Panc1 (cell line): ENCODE measurements at regions not wholly inside any gene's neighbourhood (a gene's known extent, or its start where the extent isn't known, plus 50 kb on each side); places are given as distances from the start of the nearest gene placed in this dataset.

Source experiments
- ATAC-seq: fragments of 200-7000 bp; cut with Tn5 transposase; 2 replicates; pipeline ENCODE4 v1.9.1; 2020; ENCODE audit warnings: mild to moderate bottlenecking, moderate library complexity
- BruUV-seq: library from RNA; stranded (reverse); fragments of 400-500 nt; replicated peaks from 2 replicates; lab custom pipeline; 2021; lab: Mats Ljungman, UMichigan
- CTCF ChIA-PET: fragments of 300-600 bp; sonication (Branson Sonifier 250); formaldehyde crosslinking; loops from one replicate; lab custom pipeline; 2022; ENCODE audit warnings: antibody characterized with exemption; lab: Charles Lee
- POLR2A ChIA-PET: fragments of 300-600 bp; sonication (Branson Sonifier 250); formaldehyde crosslinking; loops from one replicate; lab custom pipeline; 2022; ENCODE audit warnings: antibody characterized with exemption; lab: Charles Lee
- DNase-seq: peaks from one replicate; pipeline ENCODE4 v3.0.0-alpha.2; 2010; ENCODE audit warnings: low read depth, low spot score
- H3K27ac ChIP-seq: 2 replicates; pipeline ENCODE4 v1.5.1; 2011; ENCODE audit warnings: mild to moderate bottlenecking, low read length, inconsistent platforms
- H3K27me3 ChIP-seq: fragments of 200-500 bp; sonication (Bioruptor generic); 2 replicates; pipeline ENCODE4 v1.6.0; 2014; ENCODE audit warnings: low read length, inconsistent platforms; ENCODE audit not compliant: control insufficient read depth, insufficient read depth
- H3K36me3 ChIP-seq: fragments of 200-500 bp; sonication (Bioruptor generic); 2 replicates; pipeline ENCODE4 v1.5.1; 2014; ENCODE audit warnings: inconsistent platforms, mild to moderate bottlenecking, low read length, moderate library complexity; ENCODE audit not compliant: control insufficient read depth, insufficient read depth
- H3K4me1 ChIP-seq: 2 replicates; pipeline ENCODE4 v1.5.1; 2011; ENCODE audit warnings: inconsistent platforms, mild to moderate bottlenecking, low read length, moderate library complexity; ENCODE audit not compliant: control insufficient read depth, insufficient read depth
- H3K4me3 ChIP-seq, 2 experiments: 2 replicates each; pipeline ENCODE4 v1.5.1; 2011 to 2012; ENCODE audit warnings: low read depth in 2 of 2, low read length in 2 of 2, mild to moderate bottlenecking in 2 of 2, inconsistent platforms in 1 of 2, moderate library complexity in 1 of 2
- H3K9me3 ChIP-seq: fragments of 200-500 bp; sonication (Bioruptor generic); 2 replicates; pipeline ENCODE4 v1.5.1; 2014; ENCODE audit warnings: low read depth, mild to moderate bottlenecking, inconsistent platforms, low read length, moderate library complexity; ENCODE audit not compliant: control insufficient read depth, insufficient read depth
- POLR2AphosphoS5 ChIP-seq: IDR thresholded peaks from 2 replicates; pipeline ENCODE4 v1.6.1; 2012; ENCODE audit warnings: mild to moderate bottlenecking, low read depth, low read length, moderate library complexity
- SIN3A ChIP-seq: IDR thresholded peaks from 2 replicates; pipeline ENCODE4 v1.6.1; 2012; ENCODE audit warnings: low read depth, mild to moderate bottlenecking, low read length, moderate library complexity, borderline replicate concordance; ENCODE audit not compliant: insufficient read depth
- in situ Hi-C: cut with HindIII; loops from 2 replicates; pipeline ENCODE4 v1.10.0; 2016; ENCODE audit warnings: low sequenced_read_pairs, low pct_unique_long_range_greater_than_20kb
- intact Hi-C: fragments of 100-400 bp; cut with micrococcal nuclease; formaldehyde crosslinking; loops from one replicate; pipeline ENCODE4 v1.10.0; 2022; ENCODE audit not compliant: unreplicated experiment
- TF ChIP-seq, protein P1 (sequence below), 2 experiments: IDR thresholded peaks; 2 replicates each; pipeline ENCODE4 v1.6.1; 2011 to 2012; ENCODE audit warnings: low read depth in 2 of 2, control low read depth in 1 of 2, low read length in 1 of 2, mild to moderate bottlenecking in 1 of 2, moderate library complexity in 1 of 2; ENCODE audit not compliant: insufficient read depth in 1 of 2
- TF ChIP-seq, protein P2 (sequence below): fragments of 450-650 bp; IDR thresholded peaks from 2 replicates; pipeline ENCODE4 v1.5.1; 2017; ENCODE audit warnings: mild to moderate bottlenecking

DNA sequence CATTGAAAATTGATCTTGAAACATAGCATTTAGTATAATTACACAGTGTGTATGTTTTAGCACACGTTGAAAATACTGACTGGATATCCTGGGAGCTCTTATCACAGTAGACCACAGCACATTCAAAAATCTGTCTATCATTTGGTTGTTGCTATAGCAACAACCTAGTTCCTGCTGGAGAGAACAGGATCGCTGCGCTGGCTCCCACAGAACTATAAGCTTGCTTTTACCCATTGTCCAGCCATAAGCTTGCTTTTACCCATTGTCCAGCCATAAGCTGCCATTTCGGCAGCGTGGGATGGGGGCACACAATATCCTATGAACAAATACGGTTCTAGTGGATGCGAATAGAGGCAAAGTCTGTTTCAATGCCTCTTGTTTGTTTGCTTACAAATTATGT lies 70.4 kb upstream of the ST6GAL2 start:
- in situ Hi-C loops = no loop called here
- no TSS peak for BruUV-seq
- TF ChIP-seq POLR2AphosphoS5 (no peak), SIN3A (no peak)
- TF ChIP-seq, protein P1, sequence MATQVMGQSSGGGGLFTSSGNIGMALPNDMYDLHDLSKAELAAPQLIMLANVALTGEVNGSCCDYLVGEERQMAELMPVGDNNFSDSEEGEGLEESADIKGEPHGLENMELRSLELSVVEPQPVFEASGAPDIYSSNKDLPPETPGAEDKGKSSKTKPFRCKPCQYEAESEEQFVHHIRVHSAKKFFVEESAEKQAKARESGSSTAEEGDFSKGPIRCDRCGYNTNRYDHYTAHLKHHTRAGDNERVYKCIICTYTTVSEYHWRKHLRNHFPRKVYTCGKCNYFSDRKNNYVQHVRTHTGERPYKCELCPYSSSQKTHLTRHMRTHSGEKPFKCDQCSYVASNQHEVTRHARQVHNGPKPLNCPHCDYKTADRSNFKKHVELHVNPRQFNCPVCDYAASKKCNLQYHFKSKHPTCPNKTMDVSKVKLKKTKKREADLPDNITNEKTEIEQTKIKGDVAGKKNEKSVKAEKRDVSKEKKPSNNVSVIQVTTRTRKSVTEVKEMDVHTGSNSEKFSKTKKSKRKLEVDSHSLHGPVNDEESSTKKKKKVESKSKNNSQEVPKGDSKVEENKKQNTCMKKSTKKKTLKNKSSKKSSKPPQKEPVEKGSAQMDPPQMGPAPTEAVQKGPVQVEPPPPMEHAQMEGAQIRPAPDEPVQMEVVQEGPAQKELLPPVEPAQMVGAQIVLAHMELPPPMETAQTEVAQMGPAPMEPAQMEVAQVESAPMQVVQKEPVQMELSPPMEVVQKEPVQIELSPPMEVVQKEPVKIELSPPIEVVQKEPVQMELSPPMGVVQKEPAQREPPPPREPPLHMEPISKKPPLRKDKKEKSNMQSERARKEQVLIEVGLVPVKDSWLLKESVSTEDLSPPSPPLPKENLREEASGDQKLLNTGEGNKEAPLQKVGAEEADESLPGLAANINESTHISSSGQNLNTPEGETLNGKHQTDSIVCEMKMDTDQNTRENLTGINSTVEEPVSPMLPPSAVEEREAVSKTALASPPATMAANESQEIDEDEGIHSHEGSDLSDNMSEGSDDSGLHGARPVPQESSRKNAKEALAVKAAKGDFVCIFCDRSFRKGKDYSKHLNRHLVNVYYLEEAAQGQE (IDR thresholded peaks at IDR 0.05; ENCODE audit: insufficient read depth in 1 of 2, low read depth in 2 of 2, low read length in 1 of 2) = no peak
- TF ChIP-seq, protein P2, sequence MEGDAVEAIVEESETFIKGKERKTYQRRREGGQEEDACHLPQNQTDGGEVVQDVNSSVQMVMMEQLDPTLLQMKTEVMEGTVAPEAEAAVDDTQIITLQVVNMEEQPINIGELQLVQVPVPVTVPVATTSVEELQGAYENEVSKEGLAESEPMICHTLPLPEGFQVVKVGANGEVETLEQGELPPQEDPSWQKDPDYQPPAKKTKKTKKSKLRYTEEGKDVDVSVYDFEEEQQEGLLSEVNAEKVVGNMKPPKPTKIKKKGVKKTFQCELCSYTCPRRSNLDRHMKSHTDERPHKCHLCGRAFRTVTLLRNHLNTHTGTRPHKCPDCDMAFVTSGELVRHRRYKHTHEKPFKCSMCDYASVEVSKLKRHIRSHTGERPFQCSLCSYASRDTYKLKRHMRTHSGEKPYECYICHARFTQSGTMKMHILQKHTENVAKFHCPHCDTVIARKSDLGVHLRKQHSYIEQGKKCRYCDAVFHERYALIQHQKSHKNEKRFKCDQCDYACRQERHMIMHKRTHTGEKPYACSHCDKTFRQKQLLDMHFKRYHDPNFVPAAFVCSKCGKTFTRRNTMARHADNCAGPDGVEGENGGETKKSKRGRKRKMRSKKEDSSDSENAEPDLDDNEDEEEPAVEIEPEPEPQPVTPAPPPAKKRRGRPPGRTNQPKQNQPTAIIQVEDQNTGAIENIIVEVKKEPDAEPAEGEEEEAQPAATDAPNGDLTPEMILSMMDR = no peak

DNA sequence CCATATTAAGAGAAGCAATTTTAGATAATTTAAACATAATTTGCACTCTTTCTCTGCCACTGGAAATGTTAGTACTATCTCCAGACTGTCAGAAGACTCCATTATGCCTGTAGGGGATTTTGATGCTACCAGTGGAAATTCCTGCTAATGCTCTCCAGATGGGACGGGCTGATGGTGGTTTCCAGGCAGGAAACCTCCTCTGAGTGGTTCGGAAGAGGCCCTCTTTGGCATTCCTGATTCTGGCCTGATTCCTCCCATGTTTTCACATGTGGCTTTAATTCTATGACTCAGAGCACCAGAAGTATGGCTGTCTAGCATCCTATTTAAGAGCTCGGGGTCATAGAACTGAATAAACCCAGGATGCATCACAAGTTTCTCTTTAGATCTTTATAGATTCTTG lies 70.9 kb upstream of the ST6GAL2 start:
- ATAC-seq (no peak), DNase-seq (no peak)
- intact Hi-C loops (no loop called here), in situ Hi-C loops (no loop called here)
- ChIA-PET POLR2A (no interaction called here), CTCF (no interaction called here)
- Histone ChIP-seq H3K27ac (no peak overlapping the region), H3K27me3 (no peaks in the 10 kb centered on the region), H3K4me3 (no peak overlapping the region), H3K36me3 (no peaks in the 10 kb centered on the region), H3K9me3 (no peaks in the 10 kb centered on the region), H3K4me1 (no peaks in the 10 kb centered on the region)
- no TSS peak for BruUV-seq
- TF ChIP-seq, protein P1 (IDR thresholded peaks at IDR 0.05; ENCODE audit: insufficient read depth in 1 of 2, low read depth in 2 of 2, low read length in 1 of 2) = no peak
- no peak for TF ChIP-seq SIN3A
- no peak for TF ChIP-seq POLR2AphosphoS5

More for the DNA sequence above, 70.4 kb upstream of the ST6GAL2 start:
- intact Hi-C loops = no loop called here
- ChIA-PET CTCF (no interaction called here), POLR2A (no interaction called here)
- ATAC-seq = no peak
- Histone ChIP-seq H3K27ac (no peak overlapping the region), H3K9me3 (no peaks in the 10 kb centered on the region), H3K4me1 (no peaks in the 10 kb centered on the region), H3K36me3 (no peaks in the 10 kb centered on the region), H3K4me3 (no peak overlapping the region), H3K27me3 (no peaks in the 10 kb centered on the region)
- DNase-seq = no peak
